Nephron (organoid): ENCODE measurements at regions not wholly inside any gene's neighbourhood (a gene's known extent, or its start where the extent isn't known, plus 50 kb on each side); places are given as distances from the start of the nearest gene placed in this dataset.
"Not testable (repeated sequence)": the region's sequence is repeated elsewhere in the genome, so short reads cannot be mapped to it uniquely, and the experiment has no call there.

Source experiments
- H3K27ac Mint-ChIP-seq, 3 experiments: 2 replicates each; pipeline ENCODE4 v1.8.0; 2020; ENCODE audit warnings: mixed read lengths in 3 of 3, mild to moderate bottlenecking in 2 of 3, moderate library complexity in 1 of 3
- H3K27me3 Mint-ChIP-seq: 2 replicates; pipeline ENCODE4 v1.8.0; 2021; ENCODE audit warnings: low read depth, mild to moderate bottlenecking, moderate library complexity, mixed read lengths
- H3K36me3 Mint-ChIP-seq: 2 replicates; pipeline ENCODE4 v1.8.0; 2020; ENCODE audit warnings: low read depth, mixed read lengths
- H3K4me1 Mint-ChIP-seq: 2 replicates; pipeline ENCODE4 v1.8.0; 2020; ENCODE audit warnings: mixed read lengths
- H3K4me3 Mint-ChIP-seq, 3 experiments: 2 replicates each; pipeline ENCODE4 v1.8.0; 2020; ENCODE audit warnings: mild to moderate bottlenecking in 3 of 3, mixed read lengths in 3 of 3, moderate library complexity in 2 of 3
- H3K9me3 Mint-ChIP-seq: 2 replicates; pipeline ENCODE4 v1.8.0; 2020; ENCODE audit warnings: mixed read lengths
- TF ChIP-seq, protein P1 (sequence below), 3 experiments: fragments of 200-600 bp; sonication (generic); IDR thresholded peaks; one replicate each; pipeline ENCODE4 v1.5.0; 2021; ENCODE audit warnings: antibody characterized with exemption in 3 of 3; ENCODE audit not compliant: unreplicated experiment in 3 of 3

DNA sequence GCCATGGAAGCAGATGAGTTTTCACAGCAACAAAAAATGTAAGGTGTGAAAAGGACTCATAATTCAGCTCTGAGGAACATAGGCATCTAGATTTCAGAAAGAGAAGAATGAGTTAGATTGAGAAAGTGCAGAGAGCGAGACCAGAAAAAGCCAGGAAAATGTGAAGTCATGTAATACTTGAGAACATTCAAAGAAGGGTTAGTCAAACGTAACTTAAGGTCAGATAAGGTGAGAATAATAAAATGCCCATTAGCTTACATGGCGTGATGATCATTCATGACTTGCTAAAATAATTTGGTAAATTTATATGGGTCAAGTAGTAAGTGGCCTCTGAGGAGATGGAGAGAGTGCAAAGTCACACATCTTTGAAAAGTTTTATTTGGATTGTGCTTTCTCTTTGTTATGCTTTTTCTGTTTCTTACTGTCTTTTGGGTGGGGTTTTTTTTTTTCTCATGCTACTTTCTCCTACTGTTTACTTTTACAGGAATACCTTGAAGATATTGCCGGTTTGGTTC is 271.8 kb upstream of the NRG3 start:
- no peak overlapping the region for H3K27ac Mint-ChIP-seq
- H3K9me3 Mint-ChIP-seq, result no peaks in the 10 kb centered on the region
- no peak overlapping the region for H3K4me3 Mint-ChIP-seq
- no peaks in the 10 kb centered on the region for H3K27me3 Mint-ChIP-seq
- H3K36me3 Mint-ChIP-seq, result no peaks in the 10 kb centered on the region
- H3K4me1 Mint-ChIP-seq, result no peaks in the 10 kb centered on the region
- TF ChIP-seq, protein P1, sequence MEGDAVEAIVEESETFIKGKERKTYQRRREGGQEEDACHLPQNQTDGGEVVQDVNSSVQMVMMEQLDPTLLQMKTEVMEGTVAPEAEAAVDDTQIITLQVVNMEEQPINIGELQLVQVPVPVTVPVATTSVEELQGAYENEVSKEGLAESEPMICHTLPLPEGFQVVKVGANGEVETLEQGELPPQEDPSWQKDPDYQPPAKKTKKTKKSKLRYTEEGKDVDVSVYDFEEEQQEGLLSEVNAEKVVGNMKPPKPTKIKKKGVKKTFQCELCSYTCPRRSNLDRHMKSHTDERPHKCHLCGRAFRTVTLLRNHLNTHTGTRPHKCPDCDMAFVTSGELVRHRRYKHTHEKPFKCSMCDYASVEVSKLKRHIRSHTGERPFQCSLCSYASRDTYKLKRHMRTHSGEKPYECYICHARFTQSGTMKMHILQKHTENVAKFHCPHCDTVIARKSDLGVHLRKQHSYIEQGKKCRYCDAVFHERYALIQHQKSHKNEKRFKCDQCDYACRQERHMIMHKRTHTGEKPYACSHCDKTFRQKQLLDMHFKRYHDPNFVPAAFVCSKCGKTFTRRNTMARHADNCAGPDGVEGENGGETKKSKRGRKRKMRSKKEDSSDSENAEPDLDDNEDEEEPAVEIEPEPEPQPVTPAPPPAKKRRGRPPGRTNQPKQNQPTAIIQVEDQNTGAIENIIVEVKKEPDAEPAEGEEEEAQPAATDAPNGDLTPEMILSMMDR (IDR thresholded peaks at IDR 0.05; ENCODE audit: unreplicated experiment in 3 of 3), result no peak

DNA sequence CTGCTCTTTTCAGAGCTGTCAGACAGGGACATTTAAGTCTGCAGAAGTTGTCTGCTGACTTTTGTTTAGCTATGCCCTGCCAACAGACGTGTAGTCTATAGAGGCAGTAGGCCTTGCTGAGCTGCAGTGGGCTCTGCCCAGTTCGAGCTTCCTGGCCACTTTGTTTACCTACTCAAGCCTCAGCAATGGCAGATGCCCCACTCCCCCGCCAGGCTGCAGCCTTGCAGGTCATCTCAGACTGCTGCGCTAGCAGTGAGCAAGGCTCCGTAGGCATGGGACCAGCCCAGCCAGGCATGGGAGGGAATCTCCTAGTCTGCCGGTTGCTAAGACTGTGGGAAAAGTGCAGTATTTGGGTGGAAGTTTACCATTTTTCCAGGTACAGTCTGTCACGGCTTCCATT is 230.5 kb upstream of the NRG3 start:
- H3K36me3 Mint-ChIP-seq, H3K4me1 Mint-ChIP-seq, H3K4me3 Mint-ChIP-seq, H3K27me3 Mint-ChIP-seq, H3K27ac Mint-ChIP-seq: not testable (repeated sequence)
- peaks cover 12% of the 10 kb centered on the region for H3K9me3 Mint-ChIP-seq

DNA sequence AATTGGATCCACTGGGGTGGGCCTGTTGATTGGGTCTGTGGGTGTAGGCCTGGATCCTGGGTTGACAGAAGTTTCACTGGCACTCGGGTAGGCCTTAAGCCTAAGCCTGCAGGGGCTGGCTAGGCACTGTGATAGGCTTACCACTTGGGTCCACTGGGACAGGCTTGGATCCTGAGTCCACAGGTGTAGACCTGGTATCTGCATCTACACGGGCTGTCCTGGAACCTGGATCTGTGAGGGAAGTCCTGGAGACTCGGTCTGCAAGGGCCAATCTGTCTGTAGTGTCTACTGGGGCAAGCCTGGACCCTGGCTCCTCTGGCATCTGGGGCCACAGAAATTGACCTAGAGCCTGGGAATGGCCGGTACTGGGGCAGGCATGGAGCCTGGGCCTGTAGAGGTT is 219.0 kb upstream of the NRG3 start:
- Mint-ChIP-seq H3K9me3 (peaks cover 21% of the 10 kb centered on the region), H3K36me3 (no peaks in the 10 kb centered on the region), H3K4me3 (no peak overlapping the region), H3K27ac (no peak overlapping the region), H3K4me1 (no peaks in the 10 kb centered on the region), H3K27me3 (no peaks in the 10 kb centered on the region)
- TF ChIP-seq, protein P1 (IDR thresholded peaks at IDR 0.05; ENCODE audit: unreplicated experiment in 3 of 3), result no peak

DNA sequence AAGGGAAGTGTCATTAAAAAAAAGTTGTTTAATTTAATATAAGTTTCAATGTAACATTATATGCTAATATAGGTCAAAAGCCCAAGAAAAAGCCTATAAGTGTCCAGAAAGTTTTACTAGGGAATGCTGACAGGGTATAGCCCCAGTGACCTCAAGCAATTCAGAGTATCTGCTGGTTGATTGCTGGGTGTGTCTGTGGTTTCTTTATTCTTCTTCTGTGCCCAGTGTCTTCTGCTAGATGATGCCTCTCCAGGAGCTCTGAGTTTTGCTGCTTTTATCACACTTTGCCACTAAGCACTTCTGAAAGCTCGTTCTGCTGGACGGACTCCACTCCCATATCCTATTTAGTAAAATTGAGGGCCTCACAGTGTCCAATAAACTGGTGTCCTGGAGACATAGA is 212.2 kb upstream of the NRG3 start:
- Mint-ChIP-seq H3K4me1 (no peaks in the 10 kb centered on the region), H3K36me3 (no peaks in the 10 kb centered on the region), H3K9me3 (peaks cover 3% of the 10 kb centered on the region), H3K27me3 (no peaks in the 10 kb centered on the region), H3K4me3 (no peak overlapping the region), H3K27ac (no peak overlapping the region)
- TF ChIP-seq, protein P1 (IDR thresholded peaks at IDR 0.05; ENCODE audit: unreplicated experiment in 3 of 3), result no peak

DNA sequence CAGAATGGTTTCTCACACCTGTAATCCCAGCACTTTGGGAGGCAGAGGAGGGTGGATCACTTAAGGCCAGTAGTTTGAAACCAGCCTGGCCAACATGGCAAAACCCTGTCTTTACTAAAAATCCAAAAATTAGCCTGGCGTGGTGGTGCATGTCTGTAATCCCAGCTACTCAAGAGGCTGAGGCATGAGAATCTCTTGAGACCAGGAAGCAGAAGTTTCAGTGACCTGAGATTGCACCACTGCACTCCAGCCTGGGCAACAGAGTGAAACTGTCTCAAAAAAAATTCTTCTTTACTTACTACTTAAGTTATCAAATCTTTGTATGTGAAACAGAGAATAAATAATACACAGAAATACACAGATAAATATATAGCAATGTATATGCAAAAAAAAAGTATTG is 210.2 kb upstream of the NRG3 start:
- H3K36me3 Mint-ChIP-seq, H3K9me3 Mint-ChIP-seq, H3K27me3 Mint-ChIP-seq, H3K4me3 Mint-ChIP-seq, H3K4me1 Mint-ChIP-seq, H3K27ac Mint-ChIP-seq: not testable (repeated sequence)

DNA sequence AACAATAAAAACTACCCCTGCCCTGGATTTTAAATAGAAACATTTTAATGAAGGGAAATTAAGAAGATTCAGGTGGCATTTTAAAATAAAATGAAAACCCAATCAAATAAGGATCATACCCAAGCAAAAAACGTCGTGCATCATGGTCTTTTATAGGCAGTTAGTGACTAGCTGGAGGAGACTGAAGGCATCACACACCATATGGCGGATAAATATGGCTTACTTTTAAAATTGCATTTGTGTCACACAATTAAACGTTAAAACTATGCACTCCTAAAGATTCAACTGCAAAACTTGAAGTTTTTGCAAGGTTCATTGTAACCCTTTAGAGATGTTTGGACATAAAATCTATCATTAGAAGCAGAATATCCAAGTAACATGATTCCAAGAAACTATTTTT is 200.1 kb upstream of the NRG3 start:
- Mint-ChIP-seq H3K9me3 (no peaks in the 10 kb centered on the region), H3K4me1 (no peaks in the 10 kb centered on the region), H3K27ac (no peak overlapping the region), H3K27me3 (no peaks in the 10 kb centered on the region), H3K4me3 (no peak overlapping the region), H3K36me3 (no peaks in the 10 kb centered on the region)
- TF ChIP-seq, protein P1 (IDR thresholded peaks at IDR 0.05; ENCODE audit: unreplicated experiment in 3 of 3), result no peak

DNA sequence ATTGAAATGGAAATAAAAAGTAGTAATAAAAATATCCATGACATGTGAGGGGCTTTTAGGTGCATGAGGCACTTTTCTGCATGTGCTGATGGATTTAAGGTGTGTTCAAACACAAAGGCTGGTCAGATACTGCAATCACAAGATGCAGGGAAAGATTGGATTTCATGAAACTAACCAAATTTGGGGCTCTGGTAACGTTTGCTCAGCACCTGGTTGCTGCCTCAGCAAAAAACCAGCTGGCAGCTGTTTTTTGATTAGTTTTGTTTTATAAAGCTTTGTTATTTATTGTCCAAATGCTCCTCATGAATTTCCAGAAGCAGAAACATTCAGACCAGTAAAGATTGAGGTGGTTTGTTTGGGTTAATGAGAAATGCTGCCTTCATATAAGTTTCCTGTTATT is 195.7 kb upstream of the NRG3 start:
- Mint-ChIP-seq H3K4me3 (no peak overlapping the region), H3K27ac (no peak overlapping the region), H3K9me3 (no peaks in the 10 kb centered on the region), H3K4me1 (no peaks in the 10 kb centered on the region), H3K27me3 (no peaks in the 10 kb centered on the region), H3K36me3 (no peaks in the 10 kb centered on the region)
- TF ChIP-seq, protein P1 (IDR thresholded peaks at IDR 0.05; ENCODE audit: unreplicated experiment in 3 of 3), result no peak
